ENCODE measurements at regions not wholly inside any gene's neighbourhood (a gene's known extent, or its start where the extent isn't known, plus 50 kb on each side); places are given as distances from the start of the nearest gene placed in this dataset.

DNA sequence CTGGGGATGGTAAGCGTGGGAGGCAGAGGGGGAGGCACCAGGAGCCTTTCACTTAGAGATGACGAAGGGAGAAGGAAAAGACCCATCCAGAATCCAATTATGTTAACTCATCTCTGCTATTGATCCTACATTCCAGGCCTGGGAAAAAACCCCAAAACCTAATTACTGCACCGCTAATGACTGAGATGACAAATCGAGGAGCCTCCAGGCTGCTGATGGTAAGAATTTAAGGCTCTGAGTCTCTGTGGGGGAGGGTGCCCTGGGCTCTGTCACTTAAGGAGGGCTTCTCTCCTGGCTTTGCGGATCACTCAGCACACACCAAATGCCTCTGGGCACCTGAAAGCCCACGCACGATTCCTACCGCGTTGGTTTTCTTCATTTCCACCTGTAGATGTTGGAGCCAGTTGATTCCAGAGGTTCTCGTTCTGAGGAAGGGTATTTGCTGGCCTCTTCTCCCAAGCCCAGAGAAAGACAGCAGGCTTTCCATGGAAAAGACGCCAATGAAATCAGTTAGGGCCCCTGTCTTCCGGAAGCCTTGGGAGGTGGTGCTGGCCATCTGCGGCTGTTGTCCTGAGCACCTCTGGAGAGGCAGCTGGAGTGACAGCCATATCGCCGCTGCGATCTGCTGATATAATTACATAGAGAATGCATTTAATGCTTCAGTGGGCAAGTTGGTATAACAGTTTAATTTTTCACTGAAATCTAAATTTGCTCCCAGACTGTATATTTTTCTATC lies 751.2 kb downstream of the BRD1 start:
- TF ChIP-seq POLR2AphosphoS5 (IDR thresholded peaks at IDR 0.05; ENCODE audit: low read depth) (no peak), GABPA (IDR thresholded peaks at IDR 0.05; ENCODE audit: low read depth) (no peak), SPI1 (IDR thresholded peaks at IDR 0.05; ENCODE audit: borderline replicate concordance, low read depth) (no peak)
- TF ChIP-seq, protein P1, sequence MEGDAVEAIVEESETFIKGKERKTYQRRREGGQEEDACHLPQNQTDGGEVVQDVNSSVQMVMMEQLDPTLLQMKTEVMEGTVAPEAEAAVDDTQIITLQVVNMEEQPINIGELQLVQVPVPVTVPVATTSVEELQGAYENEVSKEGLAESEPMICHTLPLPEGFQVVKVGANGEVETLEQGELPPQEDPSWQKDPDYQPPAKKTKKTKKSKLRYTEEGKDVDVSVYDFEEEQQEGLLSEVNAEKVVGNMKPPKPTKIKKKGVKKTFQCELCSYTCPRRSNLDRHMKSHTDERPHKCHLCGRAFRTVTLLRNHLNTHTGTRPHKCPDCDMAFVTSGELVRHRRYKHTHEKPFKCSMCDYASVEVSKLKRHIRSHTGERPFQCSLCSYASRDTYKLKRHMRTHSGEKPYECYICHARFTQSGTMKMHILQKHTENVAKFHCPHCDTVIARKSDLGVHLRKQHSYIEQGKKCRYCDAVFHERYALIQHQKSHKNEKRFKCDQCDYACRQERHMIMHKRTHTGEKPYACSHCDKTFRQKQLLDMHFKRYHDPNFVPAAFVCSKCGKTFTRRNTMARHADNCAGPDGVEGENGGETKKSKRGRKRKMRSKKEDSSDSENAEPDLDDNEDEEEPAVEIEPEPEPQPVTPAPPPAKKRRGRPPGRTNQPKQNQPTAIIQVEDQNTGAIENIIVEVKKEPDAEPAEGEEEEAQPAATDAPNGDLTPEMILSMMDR (IDR thresholded peaks at IDR 0.05; ENCODE audit: insufficient read depth, low read length) = no peak

Data from HL-60 (cell line).